CD4-positive, alpha-beta T cell treated with Interleukin-4 for 4 hours (primary cell): ENCODE measurements at regions not wholly inside any gene's neighbourhood (a gene's known extent, or its start where the extent isn't known, plus 50 kb on each side); places are given as distances from the start of the nearest gene placed in this dataset.

Experiments
- DNase-seq: peaks from one replicate; pipeline ENCODE4 v3.0.0-alpha.2; 2020

DNA sequence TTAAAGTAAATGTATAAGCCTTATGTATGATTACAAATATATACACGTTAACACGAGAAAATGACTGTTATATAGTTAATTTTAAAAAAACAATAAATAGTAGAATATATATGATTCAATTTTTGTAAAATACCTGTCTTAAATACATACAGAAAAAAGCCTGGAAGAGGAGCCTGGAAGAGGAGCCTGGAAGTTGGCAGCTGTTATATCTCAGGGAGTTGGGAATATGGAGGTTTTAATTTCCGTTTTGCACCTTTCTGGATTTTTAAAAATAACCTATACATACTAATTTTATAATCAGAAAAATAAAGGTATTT, 111.6 kb downstream of the WT1 start:
- no peak for DNase-seq

DNA sequence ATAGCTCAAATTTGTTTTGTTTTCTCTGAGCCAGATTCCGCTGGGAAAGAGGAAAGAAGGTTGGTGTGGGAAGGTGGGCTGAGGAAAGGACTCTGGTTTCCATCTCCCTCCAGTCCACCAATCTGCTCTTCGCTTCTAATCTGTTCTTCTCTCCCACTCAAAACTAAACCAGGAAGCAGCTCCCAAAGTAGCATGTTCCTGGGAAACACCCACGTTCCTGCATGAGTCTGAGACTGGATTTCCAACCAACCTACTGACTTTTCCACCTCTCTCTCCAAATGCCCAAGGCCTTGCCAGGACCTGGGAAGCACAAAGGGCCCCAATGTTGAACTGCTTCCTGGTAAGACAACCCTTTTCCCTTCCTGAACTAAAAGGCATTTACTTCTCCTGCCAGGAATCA, 110.2 kb downstream of the WT1 start:
- no peak for DNase-seq

- DNase-seq, result no peak
These were observed 109.6 kb downstream of the WT1 start for GRCh38 chr11:32325725-32326124.

DNA sequence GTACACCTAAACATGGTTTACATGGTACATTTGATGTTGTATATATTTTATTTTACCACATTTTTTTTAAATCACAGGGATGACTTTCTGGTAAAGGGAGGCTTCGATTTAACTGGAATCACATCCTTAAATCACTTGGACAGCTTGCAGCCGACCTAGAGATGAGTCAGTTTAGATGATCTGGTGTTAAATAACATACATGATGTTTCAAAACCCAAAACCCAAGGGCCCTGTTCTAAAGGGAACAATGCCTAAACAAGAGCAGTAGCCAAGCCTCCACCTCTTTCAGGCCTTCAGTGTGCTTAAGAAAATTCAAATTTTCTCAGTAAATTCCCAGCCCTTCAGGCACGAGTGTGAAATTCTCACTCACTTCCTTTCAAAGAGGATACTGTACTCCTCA, 108.8 kb downstream of the WT1 start:
- no peak for DNase-seq

GRCh38 chr11:32328392-32328791, 106.9 kb downstream of the WT1 start:
- DNase-seq, result no peak

- DNase-seq, result no peak
These were observed 104.2 kb downstream of the WT1 start for GRCh38 chr11:32331098-32331497.

DNA sequence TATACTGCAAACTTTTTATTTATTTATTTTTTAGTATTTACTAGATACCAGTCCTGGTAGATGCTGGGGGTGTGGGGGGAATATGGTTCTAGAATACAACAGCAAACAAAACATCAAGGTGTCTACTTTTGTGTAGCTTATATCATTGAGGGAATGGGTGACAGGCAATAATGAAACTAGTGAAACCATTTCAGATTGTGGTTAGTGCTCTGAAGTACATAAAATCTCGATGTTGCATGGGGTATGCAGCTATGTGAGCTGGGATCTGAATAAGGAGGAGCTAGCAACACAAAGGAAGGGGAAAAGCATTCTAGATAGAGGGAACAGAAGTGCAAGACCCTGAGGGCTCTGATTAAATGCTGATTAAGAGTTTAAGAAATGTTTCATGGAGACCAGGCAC, 103.5 kb downstream of the WT1 start:
- no peak for DNase-seq

DNA sequence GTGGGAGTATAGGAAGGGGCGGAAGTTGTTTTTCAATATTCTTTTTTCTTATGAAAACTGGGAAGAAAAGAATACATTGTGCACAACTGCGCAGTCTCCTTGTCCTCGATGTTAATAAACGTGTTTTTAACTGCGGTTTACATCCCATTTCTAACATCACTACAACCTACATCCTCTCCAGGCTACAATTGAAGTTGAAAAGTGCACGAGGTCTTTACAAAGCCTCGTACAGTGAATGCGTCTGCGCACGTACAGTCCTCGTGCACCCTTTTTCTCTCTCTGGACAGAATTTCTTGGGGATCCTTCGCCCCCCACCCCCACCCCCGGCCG, 102.4 kb downstream of the WT1 start:
- no peak for DNase-seq

- peak; percentile 6 for DNase-seq
These were observed 101.9 kb downstream of the WT1 start for GRCh38 chr11:32333320-32333991.

DNA sequence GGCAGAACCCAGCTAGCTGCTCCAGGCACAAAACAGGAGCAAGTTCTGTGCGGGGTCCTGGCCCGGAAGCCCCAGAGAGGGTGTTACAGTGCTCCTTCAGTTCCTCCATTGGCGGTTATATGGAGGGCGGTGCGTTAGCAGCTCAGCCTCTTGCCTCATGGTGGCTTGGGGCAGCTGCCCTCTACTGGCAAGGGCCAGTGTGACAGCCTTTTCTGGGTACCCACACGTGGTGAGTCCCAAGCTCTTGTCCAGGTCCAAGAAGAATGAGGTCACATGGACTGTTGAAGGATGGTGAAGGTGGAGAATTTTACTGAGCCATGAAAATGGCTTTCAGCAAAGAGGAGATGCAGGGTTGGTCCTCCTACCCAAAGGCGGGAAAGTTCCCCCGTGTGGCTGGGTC, 100.5 kb downstream of the WT1 start:
- no peak for DNase-seq
